H9 (cell line): ENCODE measurements at regions not wholly inside any gene's neighbourhood (a gene's known extent, or its start where the extent isn't known, plus 50 kb on each side); places are given as distances from the start of the nearest gene placed in this dataset.

Experiments
- DNase-seq: peaks from one replicate; pipeline ENCODE4 v3.0.0-alpha.2; 2017
- H2AFZ ChIP-seq: one replicate; pipeline ENCODE4 v1.6.1; 2013; ENCODE audit warnings: mild to moderate bottlenecking, low read length, control low read depth, moderate library complexity
- H2AK5ac ChIP-seq: 2 replicates; pipeline ENCODE4 v1.6.1; 2013; ENCODE audit warnings: low read length, control low read depth, mixed read lengths; ENCODE audit not compliant: insufficient read length
- H2BK120ac ChIP-seq: one replicate; pipeline ENCODE4 v1.6.1; 2013; ENCODE audit warnings: low read depth, mild to moderate bottlenecking, low read length, control low read depth, inconsistent platforms; ENCODE audit not compliant: poor library complexity, severe bottlenecking
- H2BK12ac ChIP-seq: 2 replicates; pipeline ENCODE4 v1.6.1; 2013; ENCODE audit warnings: low read length, control low read depth, mixed read lengths, low read depth; ENCODE audit not compliant: insufficient read length
- H2BK15ac ChIP-seq: 2 replicates; pipeline ENCODE4 v1.6.1; 2013; ENCODE audit warnings: low read depth, low read length, control low read depth
- H2BK20ac ChIP-seq: one replicate; pipeline ENCODE4 v1.6.1; 2013; ENCODE audit warnings: low read depth, mild to moderate bottlenecking, low read length, control low read depth, inconsistent platforms; ENCODE audit not compliant: poor library complexity, severe bottlenecking
- H2BK5ac ChIP-seq: 2 replicates; pipeline ENCODE4 v1.6.1; 2013; ENCODE audit warnings: low read length, control low read depth, mixed read lengths; ENCODE audit not compliant: insufficient read length
- H3K14ac ChIP-seq: 2 replicates; pipeline ENCODE4 v1.6.1; 2013; ENCODE audit warnings: low read length, control low read depth; ENCODE audit not compliant: insufficient read depth
- H3K18ac ChIP-seq: 2 replicates; pipeline ENCODE4 v1.6.1; 2013; ENCODE audit warnings: low read depth, mild to moderate bottlenecking, mixed read lengths, low read length, control low read depth; ENCODE audit not compliant: insufficient read length
- H3K23ac ChIP-seq: 2 replicates; pipeline ENCODE4 v1.6.1; 2013; ENCODE audit warnings: low read length, control low read depth, mixed read lengths, low read depth; ENCODE audit not compliant: insufficient read length
- H3K23me2 ChIP-seq: 2 replicates; pipeline ENCODE4 v1.6.1; 2013; ENCODE audit warnings: low read depth, mild to moderate bottlenecking, mixed read lengths, low read length, control low read depth; ENCODE audit not compliant: insufficient read length, poor library complexity, severe bottlenecking
- H3K27ac ChIP-seq: 2 replicates; pipeline ENCODE4 v1.5.1; 2013; ENCODE audit warnings: low read length, control low read depth, mixed read lengths, low read depth; ENCODE audit not compliant: insufficient read length
- H3K27me3 ChIP-seq: 2 replicates; pipeline ENCODE4 v1.6.1; 2013; ENCODE audit warnings: low read length, control low read depth, inconsistent platforms; ENCODE audit not compliant: insufficient read depth
- H3K4ac ChIP-seq: 2 replicates; pipeline ENCODE4 v1.6.1; 2013; ENCODE audit warnings: low read depth, mild to moderate bottlenecking, control low read depth, inconsistent platforms, low read length, moderate library complexity
- H3K4me1 ChIP-seq: 2 replicates; pipeline ENCODE4 v1.6.1; 2013; ENCODE audit warnings: low read length, control low read depth, inconsistent platforms; ENCODE audit not compliant: insufficient read depth
- H3K4me2 ChIP-seq: 2 replicates; pipeline ENCODE4 v1.6.1; 2013; ENCODE audit warnings: low read length, control low read depth, mixed read lengths; ENCODE audit not compliant: insufficient read length, insufficient read depth
- H3K56ac ChIP-seq: 2 replicates; pipeline ENCODE4 v1.6.1; 2013; ENCODE audit warnings: low read depth, mild to moderate bottlenecking, mixed read lengths, low read length, control low read depth; ENCODE audit not compliant: insufficient read length
- H3K79me1 ChIP-seq: 2 replicates; pipeline ENCODE4 v1.6.1; 2013; ENCODE audit warnings: low read depth, mild to moderate bottlenecking, moderate library complexity, low read length, control low read depth, inconsistent platforms; ENCODE audit not compliant: insufficient read depth, poor library complexity, severe bottlenecking
- H3K79me2 ChIP-seq: 2 replicates; pipeline ENCODE4 v1.6.1; 2013; ENCODE audit warnings: low read length, control low read depth, inconsistent platforms; ENCODE audit not compliant: insufficient read depth
- H3K9ac ChIP-seq: 2 replicates; pipeline ENCODE4 v1.6.1; 2013; ENCODE audit warnings: low read length, control low read depth, mixed read lengths; ENCODE audit not compliant: insufficient read length; ENCODE audit errors: extremely low read depth
- H3K9me3 ChIP-seq: one replicate; pipeline ENCODE4 v1.6.1; 2013; ENCODE audit warnings: low read depth, low read length, inconsistent platforms; ENCODE audit not compliant: control insufficient read depth
- H3T11ph ChIP-seq: one replicate; pipeline ENCODE4 v1.6.1; 2013; ENCODE audit warnings: mild to moderate bottlenecking, low read length, control low read depth, inconsistent platforms
- H4K20me1 ChIP-seq: one replicate; pipeline ENCODE4 v1.6.1; 2013; ENCODE audit not compliant: control insufficient read depth, insufficient read length, insufficient read depth
- H4K5ac ChIP-seq: 2 replicates; pipeline ENCODE4 v1.6.1; 2013; ENCODE audit warnings: low read depth, mild to moderate bottlenecking, mixed read lengths, low read length, control low read depth; ENCODE audit not compliant: insufficient read length
- H4K8ac ChIP-seq: replicated peaks from 2 replicates; pipeline ENCODE4 v1.6.1; 2013; ENCODE audit warnings: low read length, control low read depth, mixed read lengths, low read depth; ENCODE audit not compliant: insufficient read length
- H4K91ac ChIP-seq: 2 replicates; pipeline ENCODE4 v1.6.1; 2013; ENCODE audit warnings: low read depth, mild to moderate bottlenecking, moderate library complexity, mixed read lengths, low read length, control low read depth; ENCODE audit not compliant: insufficient read length
- H3K27ac Mint-ChIP-seq, 3 experiments: 2 replicates in 2 of 3; 3 replicates in 1 of 3; pipeline ENCODE4 v1.8.0; 2020 to 2021; ENCODE audit warnings: mixed read lengths in 3 of 3, mild to moderate bottlenecking in 1 of 3, moderate library complexity in 1 of 3
- H3K27me3 Mint-ChIP-seq: 2 replicates; pipeline ENCODE4 v1.8.0; 2021; ENCODE audit warnings: low read depth, mild to moderate bottlenecking, moderate library complexity, mixed read lengths
- H3K36me3 Mint-ChIP-seq, 3 experiments: 2 replicates in 2 of 3; 3 replicates in 1 of 3; pipeline ENCODE4 v1.8.0; 2020 to 2021; ENCODE audit warnings: low read depth in 3 of 3, mixed read lengths in 3 of 3; ENCODE audit not compliant: insufficient read depth in 1 of 3
- H3K4me1 Mint-ChIP-seq, 2 experiments: 2 replicates each; pipeline ENCODE4 v1.8.0; 2020; ENCODE audit warnings: mixed read lengths in 2 of 2
- H3K4me3 Mint-ChIP-seq, 2 experiments: 2 replicates in 1 of 2; 3 replicates in 1 of 2; pipeline ENCODE4 v1.8.0; 2020 to 2021; ENCODE audit warnings: mild to moderate bottlenecking in 2 of 2, mixed read lengths in 2 of 2, moderate library complexity in 1 of 2
- H3K9me3 Mint-ChIP-seq, 2 experiments: 2 replicates in 1 of 2; 3 replicates in 1 of 2; pipeline ENCODE4 v1.8.0; 2020; ENCODE audit warnings: mild to moderate bottlenecking in 2 of 2, mixed read lengths in 2 of 2, moderate library complexity in 1 of 2
- CTCF ChIP-seq: fragments of 200-600 bp; sonication (generic); conservative IDR thresholded peaks from 3 replicates; pipeline ENCODE4 v1.8.0; 2021; ENCODE audit warnings: antibody characterized with exemption, mild to moderate bottlenecking
- WGBS: extraction: QIAGEN DNeasy Blood & Tissue Kit; methylation state at CpG from one replicate; pipeline ENCODE4 v1.1.7; 2013; ENCODE audit warnings: missing lambda C conversion rate, low lambda C conversion rate, mixed read lengths; ENCODE audit not compliant: insufficient read length; ENCODE audit errors: extremely low coverage; 5-methylcytosine and 5-hydroxymethylcytosine counted together

- Histone ChIP-seq H3K27ac (no peak overlapping the region), H3K79me2 (no peaks in the 10 kb centered on the region), H3K9me3 (no peaks in the 10 kb centered on the region), H2AK5ac (no peak overlapping the region), H3K18ac (no peak overlapping the region), H3K23ac (no peak overlapping the region), H4K8ac (no peak overlapping the region), H3K56ac (no peak overlapping the region), H2BK20ac (no peak overlapping the region), H3K4me1 (no peaks in the 10 kb centered on the region), H3K23me2 (no peaks in the 10 kb centered on the region), H2BK120ac (no peak overlapping the region), H3K4me2 (no peak overlapping the region), H2BK12ac (no peak overlapping the region), H3K4ac (no peak overlapping the region), H2BK15ac (no peak overlapping the region), H4K5ac (no peak overlapping the region), H4K91ac (no peak overlapping the region), H3T11ph (no peak overlapping the region), H2AFZ (no peak overlapping the region), H3K9ac (no peak overlapping the region), H4K20me1 (peaks cover 2% of the 10 kb centered on the region), H2BK5ac (no peak overlapping the region), H3K14ac (no peak overlapping the region), H3K79me1 (no peaks in the 10 kb centered on the region), H3K27me3 (no peaks in the 10 kb centered on the region)
- Mint-ChIP-seq H3K4me3 (no peak overlapping the region), H3K4me1 (peaks cover 2 to 6% of the 10 kb centered on the region in 2 experiments; a peak in 3 of 4 replicates), H3K27me3 (no peaks in the 10 kb centered on the region; the same call in 1 of the 2 replicates), H3K36me3 (peaks cover 0 to 3% (median 0%) of the 10 kb centered on the region in 3 experiments; a peak in 3 of 7 replicates), H3K9me3 (peaks cover 0 to 9% of the 10 kb centered on the region in 2 experiments; a peak in 1 of 5 replicates), H3K27ac (no peak overlapping the region)
- no peak for DNase-seq
- TF ChIP-seq CTCF = no peak
- WGBS = no CpG with 5 or more reads among the region's 8 CpGs
Measured at GRCh38 chr4:3360777-3361176, 68.0 kb downstream of the RGS12 start.
